ENCODE measurements at regions not wholly inside any gene's neighbourhood (a gene's known extent, or its start where the extent isn't known, plus 50 kb on each side); places are given as distances from the start of the nearest gene placed in this dataset.

GRCh38 chr4:62159876-62160275 is 959.8 kb downstream of the ADGRL3 start:
- Mint-ChIP-seq H3K9me3 (peaks cover 15 to 34% (median 26%) of the 10 kb centered on the region in 3 donors), H3K4me3 (no peak overlapping the region), H3K36me3 (no peaks in the 10 kb centered on the region), H3K27ac (no peak overlapping the region), H3K27me3 (no peaks in the 10 kb centered on the region), H3K4me1 (no peaks in the 10 kb centered on the region)
- DNase-seq, result no peak
- ChIA-PET CTCF (no interaction called here), POLR2A (no interaction called here)
- Histone ChIP-seq H3K4me1 (ENCODE audit: control insufficient read depth in 1 of 2, extremely low read depth in 1 of 2, insufficient read depth in 2 of 2, low read length in 2 of 2) (no peaks in the 10 kb centered on the region), H3K9me3 (no peaks in the 10 kb centered on the region), H3K4me3 (ENCODE audit: control insufficient read depth in 1 of 2, extremely low read depth in 1 of 2, low read length in 1 of 2) (no peak overlapping the region), H3K36me3 (ENCODE audit: control insufficient read depth in 2 of 2, extremely low read depth in 1 of 2, insufficient read depth in 1 of 2, low read length in 1 of 2) (no peaks in the 10 kb centered on the region), H3K27ac (ENCODE audit: low read length) (no peak overlapping the region), H3K27me3 (replicated peaks in 1 of 2; ENCODE audit: control insufficient read depth in 2 of 2, extremely low read depth in 1 of 2, insufficient read depth in 2 of 2, low read length in 1 of 2) (no peaks in the 10 kb centered on the region)
- ATAC-seq (replicated peaks in 1 of 4), result no peak
- 80% methylated on average over 3 of the region's 4 CpGs for WGBS (ENCODE audit: insufficient coverage)

- ATAC-seq (replicated peaks in 1 of 4), result no peak
- Histone ChIP-seq H3K36me3 (ENCODE audit: control insufficient read depth in 2 of 2, extremely low read depth in 1 of 2, insufficient read depth in 1 of 2, low read length in 1 of 2) (no peaks in the 10 kb centered on the region), H3K27me3 (replicated peaks in 1 of 2; ENCODE audit: control insufficient read depth in 2 of 2, extremely low read depth in 1 of 2, insufficient read depth in 2 of 2, low read length in 1 of 2) (no peaks in the 10 kb centered on the region), H3K4me1 (ENCODE audit: control insufficient read depth in 1 of 2, extremely low read depth in 1 of 2, insufficient read depth in 2 of 2, low read length in 2 of 2) (no peaks in the 10 kb centered on the region), H3K27ac (ENCODE audit: low read length) (no peak overlapping the region), H3K4me3 (ENCODE audit: control insufficient read depth in 1 of 2, extremely low read depth in 1 of 2, low read length in 1 of 2) (no peak overlapping the region), H3K9me3 (no peaks in the 10 kb centered on the region)
- ChIA-PET POLR2A (no interaction called here), CTCF (no interaction called here)
- no CpG with 5 or more reads among the region's 1 CpG for WGBS (ENCODE audit: insufficient coverage)
- H3K9me3 Mint-ChIP-seq, result peaks cover 11 to 32% (median 29%) of the 10 kb centered on the region in 3 donors
- no peaks in the 10 kb centered on the region for H3K27me3 Mint-ChIP-seq
- no peaks in the 10 kb centered on the region for H3K36me3 Mint-ChIP-seq
- H3K27ac Mint-ChIP-seq, result no peak overlapping the region
- no peaks in the 10 kb centered on the region for H3K4me1 Mint-ChIP-seq
- H3K4me3 Mint-ChIP-seq, result no peak overlapping the region
- DNase-seq, result no peak
These were observed 959.2 kb downstream of the ADGRL3 start for GRCh38 chr4:62159306-62159705.

- no peaks in the 10 kb centered on the region for H3K27me3 Mint-ChIP-seq
These were observed 956.1 kb downstream of the ADGRL3 start for GRCh38 chr4:62156205-62156604.

GRCh38 chr4:62145276-62145675 is 945.1 kb downstream of the ADGRL3 start:
- no peaks in the 10 kb centered on the region for H3K36me3 ChIP-seq (ENCODE audit: control insufficient read depth in 2 of 2, extremely low read depth in 1 of 2, insufficient read depth in 1 of 2, low read length in 1 of 2)
- H3K4me3 ChIP-seq (ENCODE audit: control insufficient read depth in 1 of 2, extremely low read depth in 1 of 2, low read length in 1 of 2), result no peak overlapping the region
- 79% methylated on average over 2 of the region's 2 CpGs for WGBS (ENCODE audit: insufficient coverage)
- Mint-ChIP-seq H3K4me1 (no peaks in the 10 kb centered on the region), H3K9me3 (peaks cover 14 to 31% (median 15%) of the 10 kb centered on the region in 3 donors), H3K27ac (no peak overlapping the region), H3K4me3 (no peak overlapping the region), H3K27me3 (no peaks in the 10 kb centered on the region), H3K36me3 (no peaks in the 10 kb centered on the region)
- no peaks in the 10 kb centered on the region for H3K4me1 ChIP-seq (ENCODE audit: control insufficient read depth in 1 of 2, extremely low read depth in 1 of 2, insufficient read depth in 2 of 2, low read length in 2 of 2)
- no peak overlapping the region for H3K27ac ChIP-seq (ENCODE audit: low read length)
- H3K27me3 ChIP-seq (replicated peaks in 1 of 2; ENCODE audit: control insufficient read depth in 2 of 2, extremely low read depth in 1 of 2, insufficient read depth in 2 of 2, low read length in 1 of 2), result no peaks in the 10 kb centered on the region
- no peaks in the 10 kb centered on the region for H3K9me3 ChIP-seq
- ATAC-seq (replicated peaks in 1 of 4) (no peak), DNase-seq (no peak)
- ChIA-PET CTCF (interaction anchor here in 1 of 2 donors (0.5 kb wide), 1 partner anchor 14 kb away, joined by 3 read pairs; no protein-coding TSS in a partner anchor), POLR2A (interaction anchor here in 1 of 2 donors (0.6 kb wide), 1 partner anchor 20 kb away, joined by 6 read pairs; no protein-coding TSS in a partner anchor)

More at GRCh38 chr4:62156205-62156604, 956.1 kb downstream of the ADGRL3 start:
- DNase-seq, result no peak
- H3K9me3 ChIP-seq, result no peaks in the 10 kb centered on the region
- H3K27me3 ChIP-seq (replicated peaks in 1 of 2; ENCODE audit: control insufficient read depth in 2 of 2, extremely low read depth in 1 of 2, insufficient read depth in 2 of 2, low read length in 1 of 2), result no peaks in the 10 kb centered on the region
- no CpG with 5 or more reads among the region's 1 CpG for WGBS (ENCODE audit: insufficient coverage)
- H3K4me1 Mint-ChIP-seq, result no peaks in the 10 kb centered on the region
- H3K9me3 Mint-ChIP-seq, result peaks cover 24 to 37% (median 26%) of the 10 kb centered on the region in 3 donors
- ChIA-PET POLR2A (interaction anchor here in 1 of 2 donors (0.5 kb wide), 1 partner anchor 637 kb away, joined by 10 read pairs; no protein-coding TSS in a partner anchor), CTCF (no interaction called here)
- no peak overlapping the region for H3K27ac Mint-ChIP-seq
- H3K4me3 Mint-ChIP-seq, result no peak overlapping the region
- H3K4me1 ChIP-seq (ENCODE audit: control insufficient read depth in 1 of 2, extremely low read depth in 1 of 2, insufficient read depth in 2 of 2, low read length in 2 of 2), result no peaks in the 10 kb centered on the region
- no peak for ATAC-seq (replicated peaks in 1 of 4)
- H3K36me3 ChIP-seq (ENCODE audit: control insufficient read depth in 2 of 2, extremely low read depth in 1 of 2, insufficient read depth in 1 of 2, low read length in 1 of 2), result no peaks in the 10 kb centered on the region
- H3K36me3 Mint-ChIP-seq, result no peaks in the 10 kb centered on the region
- H3K4me3 ChIP-seq (ENCODE audit: control insufficient read depth in 1 of 2, extremely low read depth in 1 of 2, low read length in 1 of 2), result no peak overlapping the region
- no peak overlapping the region for H3K27ac ChIP-seq (ENCODE audit: low read length)

GRCh38 chr4:62144431-62144830 is 944.3 kb downstream of the ADGRL3 start:
- H3K4me1 Mint-ChIP-seq, result no peaks in the 10 kb centered on the region
- ChIA-PET CTCF (no interaction called here), POLR2A (no interaction called here)
- Histone ChIP-seq H3K9me3 (no peaks in the 10 kb centered on the region), H3K27ac (ENCODE audit: low read length) (no peak overlapping the region), H3K36me3 (ENCODE audit: control insufficient read depth in 2 of 2, extremely low read depth in 1 of 2, insufficient read depth in 1 of 2, low read length in 1 of 2) (no peaks in the 10 kb centered on the region), H3K27me3 (replicated peaks in 1 of 2; ENCODE audit: control insufficient read depth in 2 of 2, extremely low read depth in 1 of 2, insufficient read depth in 2 of 2, low read length in 1 of 2) (no peaks in the 10 kb centered on the region), H3K4me1 (ENCODE audit: control insufficient read depth in 1 of 2, extremely low read depth in 1 of 2, insufficient read depth in 2 of 2, low read length in 2 of 2) (no peaks in the 10 kb centered on the region), H3K4me3 (ENCODE audit: control insufficient read depth in 1 of 2, extremely low read depth in 1 of 2, low read length in 1 of 2) (no peak overlapping the region)
- H3K4me3 Mint-ChIP-seq, result no peak overlapping the region
- no peak for DNase-seq
- no peak overlapping the region for H3K27ac Mint-ChIP-seq
- H3K9me3 Mint-ChIP-seq, result peaks cover 12 to 24% (median 16%) of the 10 kb centered on the region in 3 donors
- H3K36me3 Mint-ChIP-seq, result no peaks in the 10 kb centered on the region
- no CpG with 5 or more reads among the region's 3 CpGs for WGBS (ENCODE audit: insufficient coverage)
- H3K27me3 Mint-ChIP-seq, result no peaks in the 10 kb centered on the region
- ATAC-seq (replicated peaks in 1 of 4), result no peak

GRCh38 chr4:62135565-62136156 is 935.5 kb downstream of the ADGRL3 start:
- no peak for DNase-seq
- no peaks in the 10 kb centered on the region for H3K27me3 Mint-ChIP-seq
- H3K4me3 Mint-ChIP-seq, result no peak overlapping the region
- no peak overlapping the region for H3K27ac Mint-ChIP-seq
- no peaks in the 10 kb centered on the region for H3K36me3 Mint-ChIP-seq
- peaks cover 18 to 34% (median 21%) of the 10 kb centered on the region in 3 donors for H3K9me3 Mint-ChIP-seq
- no peak overlapping the region for H3K27ac ChIP-seq (ENCODE audit: low read length)
- no peak overlapping the region for H3K4me3 ChIP-seq (ENCODE audit: control insufficient read depth in 1 of 2, extremely low read depth in 1 of 2, low read length in 1 of 2)
- no peaks in the 10 kb centered on the region for H3K36me3 ChIP-seq (ENCODE audit: control insufficient read depth in 2 of 2, extremely low read depth in 1 of 2, insufficient read depth in 1 of 2, low read length in 1 of 2)
- ChIA-PET POLR2A (no interaction called here), CTCF (no interaction called here)
- H3K9me3 ChIP-seq, result no peaks in the 10 kb centered on the region
- WGBS (ENCODE audit: insufficient coverage), result no CpG with 5 or more reads among the region's 1 CpG
- ATAC-seq (replicated peaks in 1 of 4), result no peak
- H3K4me1 ChIP-seq (ENCODE audit: control insufficient read depth in 1 of 2, extremely low read depth in 1 of 2, insufficient read depth in 2 of 2, low read length in 2 of 2), result no peaks in the 10 kb centered on the region
- H3K4me1 Mint-ChIP-seq, result no peaks in the 10 kb centered on the region
- no peaks in the 10 kb centered on the region for H3K27me3 ChIP-seq (replicated peaks in 1 of 2; ENCODE audit: control insufficient read depth in 2 of 2, extremely low read depth in 1 of 2, insufficient read depth in 2 of 2, low read length in 1 of 2)

- H3K9me3 Mint-ChIP-seq, result peaks cover 19 to 34% (median 21%) of the 10 kb centered on the region in 3 donors
- no peak overlapping the region for H3K4me3 Mint-ChIP-seq
- H3K27me3 ChIP-seq (replicated peaks in 1 of 2; ENCODE audit: control insufficient read depth in 2 of 2, extremely low read depth in 1 of 2, insufficient read depth in 2 of 2, low read length in 1 of 2), result no peaks in the 10 kb centered on the region
- H3K27ac Mint-ChIP-seq, result no peak overlapping the region
- no peak overlapping the region for H3K4me3 ChIP-seq (ENCODE audit: control insufficient read depth in 1 of 2, extremely low read depth in 1 of 2, low read length in 1 of 2)
- H3K27ac ChIP-seq (ENCODE audit: low read length), result no peak overlapping the region
- CTCF ChIA-PET, result no interaction called here
- no peaks in the 10 kb centered on the region for H3K27me3 Mint-ChIP-seq
- DNase-seq, result no peak
- 72% methylated on average over 3 of the region's 6 CpGs for WGBS (ENCODE audit: insufficient coverage)
- no peaks in the 10 kb centered on the region for H3K4me1 Mint-ChIP-seq
- H3K36me3 Mint-ChIP-seq, result no peaks in the 10 kb centered on the region
- H3K9me3 ChIP-seq, result no peaks in the 10 kb centered on the region
- H3K36me3 ChIP-seq (ENCODE audit: control insufficient read depth in 2 of 2, extremely low read depth in 1 of 2, insufficient read depth in 1 of 2, low read length in 1 of 2), result no peaks in the 10 kb centered on the region
- H3K4me1 ChIP-seq (ENCODE audit: control insufficient read depth in 1 of 2, extremely low read depth in 1 of 2, insufficient read depth in 2 of 2, low read length in 2 of 2), result no peaks in the 10 kb centered on the region
- POLR2A ChIA-PET, result no interaction called here
- no peak for ATAC-seq (replicated peaks in 1 of 4)
These were observed 933.9 kb downstream of the ADGRL3 start for GRCh38 chr4:62133977-62134376.
